Upper lobe of right lung (tissue), 1 donor: ENCODE measurements at regions not wholly inside any gene's neighbourhood (a gene's known extent, or its start where the extent isn't known, plus 50 kb on each side); places are given as distances from the start of the nearest gene placed in this dataset.
A peak's percentile ranks its signal among the peaks of the same experiment; 100 is the strongest.

Experiments used
- ATAC-seq: fragments of 200-7000 bp; cut with Tn5 transposase; one replicate; pipeline ENCODE4 v1.9.1; 2020; ENCODE audit warnings: mild to moderate bottlenecking, moderate library complexity
- DNase-seq: peaks from one replicate; pipeline ENCODE4 v3.0.0-alpha.2; 2020
- H3K27ac ChIP-seq: fragments of 200-600 bp; one replicate; pipeline ENCODE4 v1.8.0; 2022
- H3K27me3 ChIP-seq: fragments of 200-600 bp; one replicate; pipeline ENCODE4 v1.8.0; 2022; ENCODE audit warnings: mild to moderate bottlenecking
- H3K36me3 ChIP-seq: fragments of 200-600 bp; one replicate; pipeline ENCODE4 v1.8.0; 2022
- H3K4me1 ChIP-seq: fragments of 200-600 bp; one replicate; pipeline ENCODE4 v1.8.0; 2022
- H3K4me3 ChIP-seq: fragments of 200-600 bp; one replicate; pipeline ENCODE4 v1.8.0; 2022; ENCODE audit warnings: mild to moderate bottlenecking
- H3K9me3 ChIP-seq: fragments of 200-600 bp; one replicate; pipeline ENCODE4 v1.8.0; 2022
- CTCF ChIP-seq: fragments of 200-600 bp; IDR thresholded peaks from one replicate; pipeline ENCODE4 v1.8.0; 2022; ENCODE audit warnings: antibody characterized with exemption
- intact Hi-C: fragments of 100-400 bp; cut with DNase I; formaldehyde crosslinking; loops from one replicate; pipeline ENCODE4 v1.11.0; 2022
- donor health status: DM: no; HTN: yes; CAD: no; lungs with severe emphysema.

GRCh38 chr3:159848348-159849118 is 140.1 kb upstream of the IL12A start:
- no peak for TF ChIP-seq CTCF
- Histone ChIP-seq H3K27ac (no peak overlapping the region), H3K4me3 (no peak overlapping the region)

GRCh38 chr3:159850481-159850880 is 138.2 kb upstream of the IL12A start:
- Histone ChIP-seq H3K36me3 (no peaks in the 10 kb centered on the region), H3K27ac (no peak overlapping the region), H3K27me3 (no peaks in the 10 kb centered on the region), H3K4me1 (peaks cover 40% of the 10 kb centered on the region), H3K4me3 (no peak overlapping the region), H3K9me3 (no peaks in the 10 kb centered on the region)
- DNase-seq (no peak), ATAC-seq (no peak)
- TF ChIP-seq CTCF, result no peak
- intact Hi-C loops, result no loop called here

More at GRCh38 chr3:159848348-159849118, 140.1 kb upstream of the IL12A start:
- peaks cover 46% of the 10 kb centered on the region for H3K4me1 ChIP-seq
- H3K36me3 ChIP-seq, result no peaks in the 10 kb centered on the region
- ATAC-seq (no peak), DNase-seq (no peak)
- intact Hi-C loops, result no loop called here
- no peaks in the 10 kb centered on the region for H3K27me3 ChIP-seq
- no peaks in the 10 kb centered on the region for H3K9me3 ChIP-seq

- Histone ChIP-seq H3K9me3 (no peaks in the 10 kb centered on the region), H3K4me3 (peak overlapping the region; percentile 22), H3K4me1 (peaks cover 40% of the 10 kb centered on the region), H3K27ac (peak overlapping the region; percentile 75), H3K27me3 (no peaks in the 10 kb centered on the region), H3K36me3 (no peaks in the 10 kb centered on the region)
- no peak for DNase-seq
- no peak for TF ChIP-seq CTCF
- intact Hi-C loops, result no loop called here
- no peak for ATAC-seq
Observed at GRCh38 chr3:159852266-159852665, 136.4 kb upstream of the IL12A start.

GRCh38 chr3:159852821-159853505 is 135.7 kb upstream of the IL12A start:
- no peaks in the 10 kb centered on the region for H3K9me3 ChIP-seq
- H3K4me3 ChIP-seq, result peak overlapping the region; percentile 22
- no peaks in the 10 kb centered on the region for H3K36me3 ChIP-seq
- H3K27me3 ChIP-seq, result no peaks in the 10 kb centered on the region
- H3K4me1 ChIP-seq, result peaks cover 45% of the 10 kb centered on the region
- DNase-seq, result peak; percentile 87
- peak overlapping the region; percentile 75 for H3K27ac ChIP-seq
- intact Hi-C loops, result no loop called here
- ATAC-seq, result peak; percentile 92
- no peak for TF ChIP-seq CTCF

- H3K4me3 ChIP-seq, result peak overlapping the region; percentile 22
- peaks cover 48% of the 10 kb centered on the region for H3K4me1 ChIP-seq
- peak overlapping the region; percentile 75 for H3K27ac ChIP-seq
- H3K27me3 ChIP-seq, result no peaks in the 10 kb centered on the region
- ATAC-seq, result no peak
- no peaks in the 10 kb centered on the region for H3K36me3 ChIP-seq
- H3K9me3 ChIP-seq, result no peaks in the 10 kb centered on the region
- no peak for DNase-seq
- no peak for TF ChIP-seq CTCF
- intact Hi-C loops, result no loop called here
Observed at GRCh38 chr3:159853506-159853864, 135.2 kb upstream of the IL12A start.
